Mesenchymal stem cell (in vitro differentiated cells and primary cell): ENCODE measurements at regions not wholly inside any gene's neighbourhood (a gene's known extent, or its start where the extent isn't known, plus 50 kb on each side); places are given as distances from the start of the nearest gene placed in this dataset.
A peak's percentile ranks its signal among the peaks of the same experiment; 100 is the strongest.
"Not testable (repeated sequence)": the region's sequence is repeated elsewhere in the genome, so short reads cannot be mapped to it uniquely, and the experiment has no call there.

Experiments used
- DNase-seq: peaks from one replicate; pipeline ENCODE4 v3.0.0-alpha.2; 2013
- H2AFZ ChIP-seq: one replicate; pipeline ENCODE4 v1.6.1; 2013; ENCODE audit warnings: low read depth, mild to moderate bottlenecking, control low read depth, inconsistent platforms, low read length, moderate library complexity
- H2AK5ac ChIP-seq: 2 replicates; pipeline ENCODE4 v1.6.1; 2013; ENCODE audit warnings: low read length, moderate library complexity, mild to moderate bottlenecking, inconsistent platforms; ENCODE audit not compliant: severe bottlenecking
- H2BK120ac ChIP-seq: one replicate; pipeline ENCODE4 v1.6.1; 2013; ENCODE audit warnings: low read depth, mild to moderate bottlenecking, inconsistent platforms, low read length, moderate library complexity
- H2BK12ac ChIP-seq, 2 experiments: one replicate each; pipeline ENCODE4 v1.6.1; 2013; ENCODE audit warnings: inconsistent platforms in 2 of 2, low read length in 2 of 2, mild to moderate bottlenecking in 2 of 2, moderate library complexity in 2 of 2, control low read depth in 1 of 2
- H2BK15ac ChIP-seq: one replicate; pipeline ENCODE4 v1.6.1; 2013; ENCODE audit warnings: mild to moderate bottlenecking, low read depth, inconsistent platforms; ENCODE audit not compliant: poor library complexity, severe bottlenecking
- H2BK5ac ChIP-seq: 2 replicates; pipeline ENCODE4 v1.6.1; 2013; ENCODE audit warnings: low read depth, mild to moderate bottlenecking, low read length, control low read depth, inconsistent platforms; ENCODE audit not compliant: poor library complexity, severe bottlenecking
- H3K14ac ChIP-seq, 2 experiments: one replicate each; pipeline ENCODE4 v1.6.1; 2013; ENCODE audit warnings: inconsistent platforms in 2 of 2, low read length in 2 of 2, control low read depth in 1 of 2, mild to moderate bottlenecking in 1 of 2, moderate library complexity in 1 of 2
- H3K18ac ChIP-seq, 2 experiments: one replicate each; pipeline ENCODE4 v1.6.1; 2013; ENCODE audit warnings: inconsistent platforms in 2 of 2, low read length in 2 of 2, control low read depth in 1 of 2, low read depth in 1 of 2, mild to moderate bottlenecking in 1 of 2
- H3K23ac ChIP-seq, 2 experiments: one replicate each; pipeline ENCODE4 v1.6.1; 2013; ENCODE audit warnings: inconsistent platforms in 2 of 2, low read length in 2 of 2, mild to moderate bottlenecking in 2 of 2, moderate library complexity in 2 of 2, control low read depth in 1 of 2
- H3K27ac ChIP-seq: 2 replicates; pipeline ENCODE4 v1.5.1; 2013; ENCODE audit warnings: mild to moderate bottlenecking, moderate library complexity, low read length, control low read depth, inconsistent platforms; ENCODE audit not compliant: poor library complexity, severe bottlenecking
- H3K27me3 ChIP-seq, 2 experiments: 2 replicates each; pipeline versions ENCODE4 v1.6.1 to v1.7.0; 2013; ENCODE audit warnings: low read length in 2 of 2, mild to moderate bottlenecking in 2 of 2, moderate library complexity in 2 of 2, control low read depth in 1 of 2, inconsistent platforms in 1 of 2; ENCODE audit not compliant: control insufficient read depth in 1 of 2, insufficient read depth in 1 of 2
- H3K36me3 ChIP-seq, 2 experiments: 2 replicates each; pipeline versions ENCODE4 v1.6.1 to v1.7.0; 2013; ENCODE audit warnings: low read length in 2 of 2, control low read depth in 1 of 2, inconsistent platforms in 1 of 2, low read depth in 1 of 2, mild to moderate bottlenecking in 1 of 2; ENCODE audit not compliant: insufficient read depth in 2 of 2, control insufficient read depth in 1 of 2
- H3K4ac ChIP-seq, 2 experiments: one replicate each; pipeline ENCODE4 v1.6.1; 2013; ENCODE audit warnings: inconsistent platforms in 2 of 2, low read length in 2 of 2, mild to moderate bottlenecking in 2 of 2, moderate library complexity in 2 of 2, control low read depth in 1 of 2, low read depth in 1 of 2
- H3K4me1 ChIP-seq: 2 replicates; pipeline ENCODE4 v1.6.1; 2013; ENCODE audit warnings: low read depth, low read length, control low read depth; ENCODE audit not compliant: control insufficient read depth, insufficient read depth
- H3K4me2 ChIP-seq: 2 replicates; pipeline ENCODE4 v1.6.1; 2013; ENCODE audit warnings: low read length, mild to moderate bottlenecking, inconsistent platforms; ENCODE audit not compliant: poor library complexity, severe bottlenecking
- H3K4me3 ChIP-seq, 2 experiments: 2 replicates each; pipeline versions ENCODE4 v1.5.1 to v1.7.0; 2013; ENCODE audit warnings: low read length in 2 of 2, mild to moderate bottlenecking in 2 of 2, control low read depth in 1 of 2, low read depth in 1 of 2; ENCODE audit not compliant: insufficient read depth in 1 of 2
- H3K79me1 ChIP-seq: replicated peaks from 2 replicates; pipeline ENCODE4 v1.6.1; 2013; ENCODE audit warnings: mild to moderate bottlenecking, control low read depth, low read length, inconsistent platforms; ENCODE audit not compliant: poor library complexity, severe bottlenecking
- H3K9ac ChIP-seq: 2 replicates; pipeline ENCODE4 v1.7.0; 2013; ENCODE audit warnings: mild to moderate bottlenecking, low read length, moderate library complexity
- H3K9me3 ChIP-seq: 2 replicates; pipeline ENCODE4 v1.7.0; 2013; ENCODE audit warnings: mild to moderate bottlenecking, low read length; ENCODE audit not compliant: control insufficient read depth
- H4K8ac ChIP-seq: one replicate; pipeline ENCODE4 v1.6.1; 2013; ENCODE audit warnings: inconsistent platforms, mild to moderate bottlenecking, low read length, moderate library complexity
- H4K91ac ChIP-seq: one replicate; pipeline ENCODE4 v1.6.1; 2013; ENCODE audit warnings: mild to moderate bottlenecking, low read length, inconsistent platforms
- WGBS: methylation state at CpG from one replicate; pipeline ENCODE4 v1.1.7; 2013; ENCODE audit warnings: mixed read lengths; 5-methylcytosine and 5-hydroxymethylcytosine counted together

- no peak overlapping the region for H4K91ac ChIP-seq
- no peaks in the 10 kb centered on the region for H3K9me3 ChIP-seq
- H2BK5ac ChIP-seq, result no peak overlapping the region
- no peak overlapping the region for H2BK120ac ChIP-seq
- DNase-seq, result no peak
- no peak overlapping the region for H3K4me2 ChIP-seq
- no peak overlapping the region for H3K9ac ChIP-seq
- H2AFZ ChIP-seq, result no peak overlapping the region
- H3K27ac ChIP-seq, result no peak overlapping the region
- no peak overlapping the region for H2BK12ac ChIP-seq
- no peak overlapping the region for H2AK5ac ChIP-seq
- H3K79me1 ChIP-seq, result no peaks in the 10 kb centered on the region
- no peaks in the 10 kb centered on the region for H3K4me1 ChIP-seq
- no peak overlapping the region for H3K18ac ChIP-seq
- H2BK15ac ChIP-seq, result no peak overlapping the region
- no peak overlapping the region for H3K4me3 ChIP-seq
- H3K27me3 ChIP-seq, result peaks cover 0 to 4% of the 10 kb centered on the region in 2 experiments
- H3K4ac ChIP-seq, result no peak overlapping the region
- H3K14ac ChIP-seq, result no peak overlapping the region
- H4K8ac ChIP-seq, result no peak overlapping the region
- peaks cover 0 to 19% of the 10 kb centered on the region in 2 experiments for H3K36me3 ChIP-seq
- no CpG with 5 or more reads among the region's 2 CpGs for WGBS
- no peak overlapping the region for H3K23ac ChIP-seq
These were observed 89.7 kb upstream of the RAB40AL start for GRCh38 chrX:102847362-102847761.

DNA sequence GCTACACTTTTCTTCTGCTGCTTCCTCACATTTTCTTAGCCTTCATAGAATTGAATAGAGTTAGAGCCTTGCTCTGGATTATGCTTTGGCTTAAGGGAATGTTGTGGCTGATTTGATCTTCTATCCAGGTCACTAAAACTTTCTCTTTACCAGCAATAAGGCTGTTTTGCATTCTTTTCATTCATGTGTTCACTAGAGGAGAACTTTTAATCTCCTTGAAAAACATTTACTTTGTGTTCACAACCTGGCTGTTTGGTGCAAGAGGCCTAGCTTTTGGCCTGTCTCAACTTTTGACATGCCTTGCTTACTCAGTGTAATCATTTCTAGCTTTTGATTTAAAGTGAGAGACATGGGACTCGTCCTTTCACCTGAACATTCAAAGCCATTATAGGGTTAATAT lies 87.7 kb upstream of the RAB40AL start:
- Histone ChIP-seq H3K14ac (no peak overlapping the region), H4K91ac (no peak overlapping the region), H2AK5ac (no peak overlapping the region), H3K18ac (no peak overlapping the region), H3K9me3 (no peaks in the 10 kb centered on the region), H3K79me1 (no peaks in the 10 kb centered on the region), H2BK5ac (no peak overlapping the region), H2BK15ac (no peak overlapping the region), H2BK12ac (no peak overlapping the region), H3K4me1 (no peaks in the 10 kb centered on the region), H3K27me3 (peaks cover 0 to 4% of the 10 kb centered on the region in 2 experiments), H3K27ac (peak overlapping the region; percentile 52), H3K36me3 (peaks cover 0 to 16% of the 10 kb centered on the region in 2 experiments), H3K23ac (no peak overlapping the region), H2BK120ac (no peak overlapping the region), H3K4me2 (no peak overlapping the region), H3K4me3 (no peak overlapping the region), H2AFZ (no peak overlapping the region), H3K9ac (no peak overlapping the region), H4K8ac (no peak overlapping the region), H3K4ac (no peak overlapping the region)
- no CpG with 5 or more reads among the region's 1 CpG for WGBS
- DNase-seq, result no peak

- not testable (repeated sequence) for H3K4me3 ChIP-seq, H3K4me2 ChIP-seq, H2BK12ac ChIP-seq, H3K18ac ChIP-seq, H4K91ac ChIP-seq, H3K27me3 ChIP-seq, H2BK120ac ChIP-seq, H2BK15ac ChIP-seq, H3K36me3 ChIP-seq, H3K79me1 ChIP-seq, H4K8ac ChIP-seq, H3K9ac ChIP-seq, H3K27ac ChIP-seq, H2AK5ac ChIP-seq, H3K4me1 ChIP-seq, H3K4ac ChIP-seq, DNase-seq, H3K9me3 ChIP-seq, H3K14ac ChIP-seq, H3K23ac ChIP-seq, H2AFZ ChIP-seq, H2BK5ac ChIP-seq
- 88% methylated on average over 6 of the region's 8 CpGs for WGBS
These were observed 78.1 kb upstream of the RAB40AL start for GRCh38 chrX:102858826-102859549.

DNA sequence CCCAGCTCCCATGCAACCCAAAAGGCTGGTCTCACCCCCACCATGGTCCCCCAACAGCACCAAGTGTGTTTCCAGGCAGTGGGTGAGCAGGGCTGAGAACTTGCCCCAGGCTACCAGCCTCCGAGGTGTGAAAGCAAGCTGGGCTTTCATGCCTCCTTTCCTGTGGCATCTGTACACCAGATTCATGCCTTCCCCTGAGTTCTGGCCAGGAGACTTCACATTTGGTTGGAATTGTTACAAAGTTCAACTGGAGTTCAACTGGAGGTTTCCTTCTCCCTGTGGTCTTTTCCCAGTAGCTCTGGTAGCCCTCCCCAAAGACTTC lies 77.6 kb upstream of the RAB40AL start:
- no peak overlapping the region for H3K4ac ChIP-seq
- H3K4me3 ChIP-seq, result no peak overlapping the region
- whole genome bisulfite sequencing, result 100% methylated on average over 1 of the region's 1 CpG
- peaks cover 2% of the 10 kb centered on the region for H3K79me1 ChIP-seq
- no peak overlapping the region for H4K8ac ChIP-seq
- H3K4me1 ChIP-seq, result peaks cover 1% of the 10 kb centered on the region
- H3K14ac ChIP-seq, result no peak overlapping the region
- H2BK15ac ChIP-seq, result no peak overlapping the region
- H3K27ac ChIP-seq, result no peak overlapping the region
- no peak overlapping the region for H4K91ac ChIP-seq
- no peak overlapping the region for H2BK120ac ChIP-seq
- H2AFZ ChIP-seq, result no peak overlapping the region
- peaks cover 3% of the 10 kb centered on the region for H3K9me3 ChIP-seq
- no peak overlapping the region for H3K9ac ChIP-seq
- no peak overlapping the region for H2BK12ac ChIP-seq
- H2AK5ac ChIP-seq, result no peak overlapping the region
- no peak overlapping the region for H3K18ac ChIP-seq
- no peak overlapping the region for H3K4me2 ChIP-seq
- H3K23ac ChIP-seq, result no peak overlapping the region
- no peaks in the 10 kb centered on the region for H3K27me3 ChIP-seq
- no peak overlapping the region for H2BK5ac ChIP-seq
- no peaks in the 10 kb centered on the region for H3K36me3 ChIP-seq
- DNase-seq, result no peak
